HepG2 (cell line): ENCODE measurements at regions not wholly inside any gene's neighbourhood (a gene's known extent, or its start where the extent isn't known, plus 50 kb on each side); places are given as distances from the start of the nearest gene placed in this dataset.

Experiments used
- ATAC-seq: fragments of 200-7000 bp; cut with Tn5 transposase; 3 replicates; pipeline ENCODE4 v1.9.1; 2020; ENCODE audit warnings: mild to moderate bottlenecking, moderate library complexity
- BruUV-seq: library from RNA; stranded (reverse); fragments of 400-500 nt; replicated peaks from 2 replicates; lab custom pipeline; 2021; lab: Mats Ljungman, UMichigan
- CTCF ChIA-PET: fragments of 300-600 bp; formaldehyde crosslinking; extraction: SDS; loops from one replicate; lab custom pipeline; 2021; ENCODE audit warnings: low total read pairs, inconsistent platforms, low intra/inter-chr PET ratio; lab: Yijun Ruan, JAX
- POLR2A ChIA-PET: fragments of 350-600 bp; sonication (Branson Sonifier 250); formaldehyde crosslinking; loops from one replicate; lab custom pipeline; 2020; ENCODE audit warnings: antibody characterized with exemption, inconsistent platforms; lab: Yijun Ruan, JAX
- DNase-seq: peaks from one replicate; pipeline ENCODE4 v3.0.0-alpha.2; 2015; ENCODE audit warnings: low spot score
- FAIRE-seq: peaks from 3 replicates; lab custom pipeline; 2011; peaks lifted over from hg19 to GRCh38; lab: Jason Lieb, UNC
- H2AFZ ChIP-seq: one replicate; pipeline ENCODE4 v1.6.1; 2011; ENCODE audit warnings: low read length, inconsistent platforms
- H3K27ac ChIP-seq: fragments of 300-600 bp; 3 replicates; pipeline ENCODE4 v1.8.0; 2011; ENCODE audit warnings: mixed run types, mild to moderate bottlenecking, mixed read lengths, low read length, inconsistent platforms; ENCODE audit not compliant: insufficient read depth; ENCODE audit errors: extremely low read length
- H3K27me3 ChIP-seq, 2 experiments: fragments of 200-600 bp in 1 of 2; 2 replicates in 1 of 2; 3 replicates in 1 of 2; pipeline versions ENCODE4 v1.6.0 to v1.8.0; 2011; ENCODE audit warnings: low read length in 2 of 2, mild to moderate bottlenecking in 2 of 2, moderate library complexity in 2 of 2, inconsistent platforms in 1 of 2; ENCODE audit not compliant: insufficient read depth in 2 of 2, control insufficient read depth in 1 of 2
- H3K36me3 ChIP-seq, 2 experiments: fragments of 200-600 bp in 1 of 2; replicated peaks in 1 of 2; 2 replicates in 1 of 2; 3 replicates in 1 of 2; pipeline versions ENCODE4 v1.5.1 to v1.8.0; 2011; ENCODE audit warnings: low read length in 2 of 2, inconsistent platforms in 1 of 2; ENCODE audit not compliant: insufficient read depth in 2 of 2, control insufficient read depth in 1 of 2
- H3K4me1 ChIP-seq: 2 replicates; pipeline ENCODE4 v1.5.1; 2012; ENCODE audit warnings: low read length, inconsistent platforms; ENCODE audit not compliant: insufficient read depth
- H3K4me2 ChIP-seq: 2 replicates; pipeline ENCODE4 v1.6.0; 2011; ENCODE audit warnings: low read depth, low read length, inconsistent platforms
- H3K4me3 ChIP-seq, 3 experiments: fragments of 200-600 bp in 1 of 3; sonication (generic), shearing (Covaris generic) in 1 of 3; replicated peaks in 1 of 3; 2 replicates each; pipeline ENCODE4 v1.5.1; 2011 to 2016; ENCODE audit warnings: low read length in 3 of 3, inconsistent platforms in 2 of 3, low read depth in 2 of 3, mild to moderate bottlenecking in 2 of 3, control low read depth in 1 of 3, mixed read lengths in 1 of 3; ENCODE audit not compliant: insufficient read depth in 1 of 3
- H3K79me2 ChIP-seq: one replicate; pipeline ENCODE4 v1.6.1; 2011; ENCODE audit warnings: low read length, inconsistent platforms; ENCODE audit not compliant: insufficient read depth
- H3K9ac ChIP-seq: 2 replicates; pipeline ENCODE4 v1.6.0; 2011; ENCODE audit warnings: mild to moderate bottlenecking, low read depth, low read length, inconsistent platforms; ENCODE audit not compliant: insufficient read depth
- H3K9me3 ChIP-seq: 2 replicates; pipeline ENCODE4 v1.5.1; 2012; ENCODE audit warnings: mild to moderate bottlenecking, low read length
- H4K20me1 ChIP-seq: 2 replicates; pipeline ENCODE4 v1.6.0; 2011; ENCODE audit warnings: inconsistent platforms, mild to moderate bottlenecking, low read length, moderate library complexity; ENCODE audit not compliant: insufficient read depth
- ARID2 ChIP-seq: sonication (generic); formaldehyde crosslinking; IDR thresholded peaks from 2 replicates; pipeline ENCODE4 v1.8.1; 2022; ENCODE audit warnings: mild to moderate bottlenecking, missing genetic modification reagents, borderline replicate concordance
- NFYC ChIP-seq: IDR thresholded peaks from 2 replicates; pipeline ENCODE4 v1.6.1; 2016; ENCODE audit warnings: missing genetic modification reagents, missing compliant biosample characterization
- ZFP41 ChIP-seq: sonication (generic); formaldehyde crosslinking; IDR thresholded peaks from 2 replicates; pipeline ENCODE4 v1.4.0; 2020; ENCODE audit warnings: mild to moderate bottlenecking, missing genetic modification reagents, borderline replicate concordance
- ZFY ChIP-seq: sonication (generic); formaldehyde crosslinking; IDR thresholded peaks from 2 replicates; pipeline ENCODE4 v1.4.0; 2020; ENCODE audit warnings: missing genetic modification reagents
- ZKSCAN8 ChIP-seq: IDR thresholded peaks from 2 replicates; pipeline ENCODE4 v1.6.1; 2016; ENCODE audit warnings: borderline replicate concordance, missing genetic modification reagents, missing compliant biosample characterization
- ZNF10 ChIP-seq: sonication (generic); formaldehyde crosslinking; IDR thresholded peaks from 2 replicates; pipeline ENCODE4 v1.4.0; 2020; ENCODE audit warnings: mild to moderate bottlenecking, low read depth, missing genetic modification reagents, borderline replicate concordance
- ZNF614 ChIP-seq: IDR thresholded peaks from 2 replicates; pipeline ENCODE4 v1.6.1; 2018; ENCODE audit warnings: missing biosample characterization, missing genetic modification reagents, inconsistent platforms, borderline replicate concordance
- ZNF644 ChIP-seq: IDR thresholded peaks from 2 replicates; pipeline ENCODE4 v1.6.1; 2016; ENCODE audit warnings: low read depth
- ZNF776 ChIP-seq: sonication (generic); formaldehyde crosslinking; IDR thresholded peaks from 2 replicates; pipeline ENCODE4 v1.4.0; 2020; ENCODE audit warnings: mild to moderate bottlenecking, missing genetic modification reagents
- WGBS: methylation state at CpG from one replicate; pipeline ENCODE4 v1.1.6; 2017; ENCODE audit warnings: low lambda C conversion rate; 5-methylcytosine and 5-hydroxymethylcytosine counted together
- in situ Hi-C: cut with HindIII; loops from 2 replicates; pipeline ENCODE4 v1.10.0; 2017; ENCODE audit warnings: low pct_unique_long_range_greater_than_20kb; ENCODE audit not compliant: extremely low pct_ligation_motif_present
- intact Hi-C: fragments of 100-400 bp; cut with micrococcal nuclease; formaldehyde crosslinking; loops from one replicate; pipeline ENCODE4 v1.10.0; 2022; ENCODE audit not compliant: unreplicated experiment
- TF ChIP-seq, protein P1 (sequence below): sonication (generic); formaldehyde crosslinking; IDR thresholded peaks from 2 replicates; pipeline ENCODE4 v1.8.1; 2023; ENCODE audit warnings: mild to moderate bottlenecking, missing genetic modification reagents
- TF ChIP-seq, protein P2 (sequence below): sonication (generic); formaldehyde crosslinking; IDR thresholded peaks from 2 replicates; pipeline ENCODE4 v1.9.0; 2022; ENCODE audit warnings: missing genetic modification reagents, mild to moderate bottlenecking, borderline replicate concordance

DNA sequence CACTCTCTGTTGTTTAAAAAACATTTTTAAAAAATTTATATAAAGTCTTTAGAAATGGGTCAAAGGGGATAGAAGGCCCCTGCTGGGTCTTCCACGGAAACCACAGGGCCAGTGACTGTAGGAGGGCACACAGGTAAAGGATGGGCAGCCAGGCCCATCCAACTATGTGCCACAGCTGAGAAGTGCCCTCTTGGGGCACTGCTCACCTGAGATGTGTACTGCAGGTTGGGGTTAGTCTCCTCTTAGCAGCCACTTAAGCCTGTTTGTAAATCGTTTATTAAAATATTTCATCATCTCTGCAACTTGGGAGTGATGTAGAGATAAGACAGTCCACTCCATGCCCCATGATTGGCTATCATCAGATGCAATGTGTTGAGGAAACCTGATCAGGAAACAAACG is 222.4 kb downstream of the DIRAS2 start:
- H3K9ac ChIP-seq = no peak overlapping the region
- ATAC-seq (no peak), FAIRE-seq (no peak), DNase-seq (no peak)
- H3K4me1 ChIP-seq = no peaks in the 10 kb centered on the region
- H4K20me1 ChIP-seq = no peaks in the 10 kb centered on the region
- H3K36me3 ChIP-seq = no peaks in the 10 kb centered on the region
- ChIA-PET CTCF (no interaction called here), POLR2A (no interaction called here)
- BruUV-seq = no TSS peak
- H3K4me2 ChIP-seq = no peak overlapping the region
- no peaks in the 10 kb centered on the region for H3K79me2 ChIP-seq
- in situ Hi-C loops = no loop called here
- intact Hi-C loops = no loop called here
- H3K27ac ChIP-seq = no peak overlapping the region
- no peak overlapping the region for H2AFZ ChIP-seq
- H3K4me3 ChIP-seq = no peak overlapping the region
- no peaks in the 10 kb centered on the region for H3K27me3 ChIP-seq
- WGBS = 0% methylated on average over 3 of the region's 3 CpGs
- TF ChIP-seq ZKSCAN8 (no peak), ZFP41 (no peak), ZFY (CRISPR knock-in tag) (no peak), ZNF10 (CRISPR knock-in tag) (no peak), ZNF614 (no peak), ARID2 (no peak), NFYC (no peak), ZNF776 (no peak), ZNF644 (CRISPR knock-in tag) (no peak)
- TF ChIP-seq, protein P1, sequence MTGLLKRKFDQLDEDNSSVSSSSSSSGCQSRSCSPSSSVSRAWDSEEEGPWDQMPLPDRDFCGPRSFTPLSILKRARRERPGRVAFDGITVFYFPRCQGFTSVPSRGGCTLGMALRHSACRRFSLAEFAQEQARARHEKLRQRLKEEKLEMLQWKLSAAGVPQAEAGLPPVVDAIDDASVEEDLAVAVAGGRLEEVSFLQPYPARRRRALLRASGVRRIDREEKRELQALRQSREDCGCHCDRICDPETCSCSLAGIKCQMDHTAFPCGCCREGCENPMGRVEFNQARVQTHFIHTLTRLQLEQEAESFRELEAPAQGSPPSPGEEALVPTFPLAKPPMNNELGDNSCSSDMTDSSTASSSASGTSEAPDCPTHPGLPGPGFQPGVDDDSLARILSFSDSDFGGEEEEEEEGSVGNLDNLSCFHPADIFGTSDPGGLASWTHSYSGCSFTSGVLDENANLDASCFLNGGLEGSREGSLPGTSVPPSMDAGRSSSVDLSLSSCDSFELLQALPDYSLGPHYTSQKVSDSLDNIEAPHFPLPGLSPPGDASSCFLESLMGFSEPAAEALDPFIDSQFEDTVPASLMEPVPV (CRISPR knock-in tag) = no peak
- TF ChIP-seq, protein P2, sequence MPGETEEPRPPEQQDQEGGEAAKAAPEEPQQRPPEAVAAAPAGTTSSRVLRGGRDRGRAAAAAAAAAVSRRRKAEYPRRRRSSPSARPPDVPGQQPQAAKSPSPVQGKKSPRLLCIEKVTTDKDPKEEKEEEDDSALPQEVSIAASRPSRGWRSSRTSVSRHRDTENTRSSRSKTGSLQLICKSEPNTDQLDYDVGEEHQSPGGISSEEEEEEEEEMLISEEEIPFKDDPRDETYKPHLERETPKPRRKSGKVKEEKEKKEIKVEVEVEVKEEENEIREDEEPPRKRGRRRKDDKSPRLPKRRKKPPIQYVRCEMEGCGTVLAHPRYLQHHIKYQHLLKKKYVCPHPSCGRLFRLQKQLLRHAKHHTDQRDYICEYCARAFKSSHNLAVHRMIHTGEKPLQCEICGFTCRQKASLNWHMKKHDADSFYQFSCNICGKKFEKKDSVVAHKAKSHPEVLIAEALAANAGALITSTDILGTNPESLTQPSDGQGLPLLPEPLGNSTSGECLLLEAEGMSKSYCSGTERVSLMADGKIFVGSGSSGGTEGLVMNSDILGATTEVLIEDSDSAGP (CRISPR knock-in tag) = no peak
- H3K9me3 ChIP-seq = no peaks in the 10 kb centered on the region
